Endometrium (tissue), 2 donors: ENCODE measurements at regions not wholly inside any gene's neighbourhood (a gene's known extent, or its start where the extent isn't known, plus 50 kb on each side); places are given as distances from the start of the nearest gene placed in this dataset.

Experiments used
- FAIRE-seq: peaks from 2 replicates; lab custom pipeline; 2012; peaks lifted over from hg19 to GRCh38; lab: Jason Lieb, UNC
- donor health status: control.
- donor health status: control.

DNA sequence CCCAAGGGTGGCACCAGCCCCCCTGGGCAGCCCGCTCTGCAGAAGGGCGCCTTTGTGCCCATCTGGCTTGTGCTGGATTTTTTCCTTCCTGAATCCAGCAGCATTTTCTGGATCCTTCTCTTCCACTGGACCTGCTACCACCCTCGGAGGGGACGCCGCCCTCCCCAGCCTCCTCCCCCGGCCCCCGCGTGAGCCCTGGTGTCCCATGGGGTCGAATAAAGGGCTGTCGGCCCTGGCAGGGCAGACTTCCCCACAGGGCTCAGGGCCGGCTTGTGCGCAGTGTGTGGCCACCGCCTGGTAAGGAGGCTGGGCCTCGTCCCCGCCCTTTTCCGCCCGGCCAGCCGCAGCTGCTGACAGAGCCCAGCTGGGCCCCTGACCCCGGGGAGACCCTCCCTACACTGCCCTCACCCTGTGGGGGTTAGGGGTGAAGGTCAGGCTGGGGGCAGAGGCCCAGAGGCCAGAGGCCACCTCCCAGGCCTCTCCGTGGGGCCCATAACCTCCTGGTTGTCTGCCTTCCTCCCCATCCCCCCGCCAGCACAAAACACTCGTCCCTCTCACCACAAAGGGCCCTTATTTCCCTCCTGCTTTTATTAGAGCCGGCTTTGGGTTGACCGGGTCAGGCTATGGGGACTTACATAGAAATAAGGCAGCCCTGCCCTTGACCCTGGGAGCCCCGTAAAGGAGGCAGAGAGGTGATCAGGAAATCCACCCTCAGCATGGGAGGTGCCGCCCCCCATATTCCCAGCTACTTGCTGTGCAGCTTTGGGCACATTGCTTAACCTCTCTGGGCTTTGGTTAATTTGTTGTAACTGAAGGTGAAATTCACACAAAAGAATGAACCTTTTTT lies 179.3 kb upstream of the CIBAR2 start:
- FAIRE-seq, result no peak

DNA sequence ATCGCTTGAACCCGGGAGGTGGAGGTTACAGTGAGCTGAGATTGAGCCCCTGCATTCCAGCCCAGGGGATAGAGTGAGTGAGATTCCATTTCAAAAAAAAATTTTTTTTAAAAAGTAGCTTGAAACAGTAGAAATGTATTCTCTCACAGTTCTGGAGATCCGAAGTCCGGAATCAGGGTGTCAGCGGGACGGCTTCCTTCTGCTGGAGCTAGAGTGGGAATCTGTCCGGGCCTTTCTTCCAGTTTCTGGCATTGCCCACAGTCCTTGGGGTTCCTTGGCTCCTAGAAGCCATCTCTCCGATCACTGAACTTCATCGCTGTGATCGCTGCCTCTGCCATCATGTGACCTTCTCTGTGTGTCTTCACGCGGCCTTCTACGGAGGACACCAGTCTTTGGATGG lies 181.2 kb upstream of the CIBAR2 start:
- no peak for FAIRE-seq

DNA sequence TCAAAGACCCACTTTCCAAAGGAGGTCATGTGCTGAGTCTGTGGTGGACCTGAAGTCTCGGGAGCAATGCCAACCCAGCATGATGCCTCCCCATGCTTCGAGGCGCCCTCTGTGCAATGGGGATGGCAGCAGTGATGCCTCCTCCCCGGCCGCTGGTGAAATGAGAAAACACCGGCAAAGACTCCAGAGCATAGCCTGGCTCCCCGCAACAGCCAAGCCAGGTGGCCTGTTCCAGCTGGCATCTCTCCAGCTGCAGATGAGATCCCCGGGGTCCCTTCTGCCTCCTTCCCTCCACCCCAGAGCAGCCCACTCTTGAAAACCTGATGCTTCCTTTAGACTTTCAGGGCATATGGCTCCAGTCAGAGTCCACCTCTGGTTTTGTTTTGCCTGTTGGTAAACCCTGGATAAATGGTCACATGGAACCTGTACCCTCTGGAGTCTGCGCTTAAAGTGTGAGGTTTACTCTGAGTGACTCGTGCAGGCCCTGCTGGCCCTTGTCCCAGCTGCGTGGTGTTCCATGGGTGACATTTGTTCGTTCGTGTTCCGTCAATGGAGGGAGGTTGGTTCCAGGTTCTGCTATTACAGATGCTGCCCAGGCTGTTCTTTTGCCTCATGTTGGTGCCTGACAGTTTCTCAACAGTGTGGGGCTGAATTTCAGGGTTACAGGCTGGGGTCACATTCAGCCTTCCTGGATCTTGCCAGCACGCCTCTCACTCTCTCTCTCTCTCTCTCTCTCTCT lies 181.8 kb upstream of the CIBAR2 start:
- no peak for FAIRE-seq

DNA sequence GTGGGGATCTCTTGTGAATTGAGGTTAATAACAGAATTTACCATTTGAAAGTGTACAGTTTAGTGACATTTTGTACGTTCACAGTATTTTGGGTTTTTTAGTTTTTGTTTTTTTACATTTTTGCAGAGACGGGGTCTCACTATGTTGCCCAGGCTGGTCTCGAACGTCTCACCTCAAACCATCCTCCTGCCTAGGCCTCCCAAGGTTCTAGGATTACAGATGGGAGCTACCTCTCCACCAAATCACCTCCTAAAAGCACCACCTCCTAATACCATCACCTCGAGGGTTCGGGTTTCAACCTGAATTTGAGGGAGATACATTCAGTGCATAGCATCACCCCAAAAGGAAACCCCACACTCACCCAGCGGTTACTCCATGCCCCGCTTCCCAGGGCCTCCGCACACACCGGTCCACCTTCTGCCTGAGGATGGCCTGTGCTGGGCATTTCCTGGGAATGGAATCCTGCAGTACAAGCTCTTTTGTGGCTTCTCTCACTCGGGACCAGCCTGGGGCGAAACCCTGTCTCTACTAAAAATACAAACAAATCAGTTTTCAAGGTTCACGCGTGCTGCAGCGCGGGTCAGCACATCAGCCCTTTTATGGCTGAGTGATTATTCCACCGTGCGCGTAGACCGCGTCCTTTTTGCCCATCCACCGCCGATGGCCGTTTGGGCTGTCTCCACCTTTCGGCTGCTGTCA lies 182.7 kb upstream of the CIBAR2 start:
- no peak for FAIRE-seq

DNA sequence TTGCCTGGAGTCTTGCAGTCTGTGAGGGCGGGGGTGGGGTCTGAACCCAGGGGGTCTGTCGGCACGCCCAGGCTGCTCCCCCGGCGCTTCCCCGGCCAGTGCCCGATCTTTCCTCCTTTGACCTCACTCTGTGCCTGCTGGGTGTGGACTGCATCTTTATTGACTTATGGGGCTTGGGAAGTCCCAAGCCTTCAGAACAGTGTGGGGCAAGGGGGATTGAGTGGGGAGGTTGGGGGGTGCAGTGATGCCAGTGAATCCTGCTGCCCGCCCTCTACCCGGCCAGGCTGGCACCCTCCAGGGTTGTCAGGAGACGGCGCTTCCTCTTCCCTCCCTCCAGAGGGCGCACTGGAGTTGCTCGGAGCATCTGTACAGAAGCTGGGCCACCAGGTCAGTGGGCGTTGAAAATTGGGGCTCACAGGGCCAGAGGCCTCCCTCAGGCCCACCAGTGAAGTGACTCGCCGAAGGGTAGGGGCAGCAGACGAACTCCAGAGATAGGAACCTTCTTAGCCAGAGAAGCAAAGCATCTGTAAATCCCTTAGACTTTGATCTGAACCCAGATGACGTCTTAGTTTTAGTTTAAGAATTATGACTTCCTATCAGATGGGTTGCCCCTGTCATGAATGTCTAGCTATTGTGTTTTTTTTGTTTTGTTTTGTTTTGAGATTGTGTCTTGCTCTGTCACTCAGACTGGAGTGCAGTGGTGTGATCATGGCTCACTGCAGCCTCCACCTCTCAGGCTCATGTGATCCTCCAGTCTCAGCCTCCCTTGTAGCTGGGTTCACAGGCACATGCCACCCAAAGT lies 184.8 kb upstream of the CIBAR2 start:
- no peak for FAIRE-seq

DNA sequence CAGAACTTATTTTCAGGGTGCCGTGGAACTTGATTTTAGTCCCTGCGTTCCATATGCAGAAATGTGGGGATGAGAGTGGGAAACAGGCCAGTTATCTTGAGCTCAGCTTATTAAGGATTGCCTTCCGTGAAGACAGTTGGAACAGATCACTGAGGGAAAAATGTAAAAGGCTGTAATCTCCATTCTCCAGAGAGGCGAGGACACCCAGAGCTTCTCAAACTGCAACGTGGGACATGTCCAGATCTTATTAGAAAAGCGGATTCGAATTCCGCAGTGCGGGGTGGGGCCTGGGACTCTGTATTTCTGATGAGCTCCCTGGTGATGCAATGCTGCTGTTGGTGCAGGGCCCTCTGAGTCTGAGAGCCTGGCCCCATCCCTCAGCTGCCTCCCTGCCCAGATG lies 185.6 kb upstream of the CIBAR2 start:
- FAIRE-seq, result no peak

DNA sequence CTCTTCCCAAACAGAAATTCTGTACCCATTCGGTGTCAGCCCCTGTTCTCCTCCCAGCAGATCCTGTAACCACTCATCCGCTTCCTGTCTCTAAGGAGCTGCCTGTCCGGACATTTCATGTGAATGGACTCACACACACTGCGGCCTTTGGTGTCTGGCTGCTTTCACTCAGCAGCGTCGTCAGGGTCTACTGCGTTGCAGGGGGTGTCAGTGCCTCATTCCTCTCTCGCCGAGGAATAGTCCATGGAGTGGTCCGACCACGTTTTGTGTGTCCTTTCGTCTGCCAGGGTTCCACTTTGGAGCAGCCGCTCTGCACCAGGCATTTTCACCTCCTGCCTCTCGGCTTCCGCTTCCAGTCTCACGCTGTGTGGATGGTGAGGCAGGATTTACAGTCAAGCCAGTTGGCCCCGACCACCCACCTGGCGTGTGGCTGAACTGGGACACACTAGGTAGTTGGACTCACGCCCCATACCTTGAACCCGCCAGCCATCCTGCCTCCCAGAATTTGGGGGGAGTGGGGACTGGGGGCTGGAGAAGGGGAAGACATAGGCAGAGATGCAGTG lies 188.2 kb upstream of the CIBAR2 start:
- no peak for FAIRE-seq

DNA sequence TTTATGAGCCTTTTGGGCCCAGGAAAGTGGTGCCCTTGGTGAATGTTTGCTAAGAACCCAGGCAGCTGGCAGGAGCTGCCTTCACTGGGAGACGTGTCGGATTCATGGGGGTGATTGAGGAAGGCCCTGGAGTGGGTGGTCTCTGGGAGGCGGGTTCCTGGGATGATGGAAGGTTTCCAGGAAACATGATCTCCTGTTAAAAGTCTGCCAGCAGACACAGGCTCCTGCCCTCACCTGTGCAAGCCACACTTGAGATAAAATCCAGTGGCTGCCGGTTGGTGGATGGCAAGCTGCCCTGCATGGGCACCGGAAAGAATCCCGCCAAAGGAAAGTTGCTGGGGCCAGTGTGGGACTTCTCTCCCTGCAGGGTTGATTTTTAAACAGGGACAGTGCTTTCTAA lies 189.0 kb upstream of the CIBAR2 start:
- no peak for FAIRE-seq

DNA sequence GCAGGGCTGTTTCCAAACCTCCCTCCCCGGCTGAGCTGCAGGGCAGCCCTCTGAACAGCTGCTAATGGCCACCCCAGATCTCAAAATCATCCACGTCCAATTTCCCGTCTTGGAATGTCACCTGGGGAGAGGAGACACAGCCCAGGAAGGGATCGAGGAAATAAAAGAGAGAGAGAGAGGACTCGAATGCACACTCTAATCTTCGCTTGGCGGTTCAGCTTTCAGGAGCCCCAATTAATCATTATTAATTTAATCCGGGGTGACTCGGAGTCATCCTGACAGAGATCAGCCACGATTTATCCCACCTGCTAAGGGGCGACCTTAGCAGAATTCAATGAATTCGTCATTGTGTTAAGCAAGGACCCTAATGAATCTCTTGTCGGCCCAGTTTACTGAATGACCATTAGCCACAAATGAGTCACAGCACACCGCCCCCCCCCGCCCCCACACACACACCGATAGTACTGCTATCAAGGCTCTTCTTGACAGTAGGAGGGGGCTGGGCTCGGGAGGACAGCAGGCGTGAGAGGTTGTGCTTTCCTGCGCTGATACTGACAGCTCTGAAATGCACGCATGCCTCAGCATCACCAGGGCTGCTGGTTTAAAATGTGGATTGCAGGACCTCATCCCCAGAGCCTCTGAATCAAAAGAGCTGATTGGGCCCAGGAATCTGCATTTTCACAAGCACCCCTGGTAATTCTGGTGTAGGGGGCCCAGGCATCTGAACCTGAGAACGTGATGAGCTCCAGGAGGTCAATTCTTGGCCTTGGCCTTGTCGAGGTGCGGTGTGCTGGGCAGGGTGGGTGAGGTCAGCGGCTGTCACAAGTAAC lies 190.0 kb upstream of the CIBAR2 start:
- FAIRE-seq, result no peak

DNA sequence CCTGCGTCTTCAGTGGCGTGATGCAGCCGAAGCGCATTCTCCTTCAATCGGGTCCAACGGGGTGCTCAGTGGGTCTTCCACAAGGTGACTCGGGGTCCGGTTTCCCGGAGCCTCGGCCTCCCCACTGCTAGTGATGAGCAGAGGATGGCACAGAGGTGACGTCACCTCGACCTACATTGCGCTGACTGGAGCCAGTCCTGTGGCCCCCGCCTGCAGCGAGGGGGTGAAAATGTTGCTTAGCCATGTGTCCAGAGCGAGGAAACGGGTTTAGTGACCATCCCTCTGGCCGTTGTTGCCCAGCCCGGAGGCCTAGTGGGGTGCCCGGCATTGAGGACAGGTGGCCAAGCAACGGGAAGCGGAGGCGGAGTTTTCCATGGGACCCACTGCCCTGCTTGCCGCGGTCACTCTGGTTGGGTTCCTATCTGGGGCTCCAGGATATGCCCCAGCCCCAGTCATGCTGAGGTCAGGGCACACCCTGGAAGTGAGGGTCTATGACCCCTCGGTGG lies 190.6 kb upstream of the CIBAR2 start:
- no peak for FAIRE-seq

DNA sequence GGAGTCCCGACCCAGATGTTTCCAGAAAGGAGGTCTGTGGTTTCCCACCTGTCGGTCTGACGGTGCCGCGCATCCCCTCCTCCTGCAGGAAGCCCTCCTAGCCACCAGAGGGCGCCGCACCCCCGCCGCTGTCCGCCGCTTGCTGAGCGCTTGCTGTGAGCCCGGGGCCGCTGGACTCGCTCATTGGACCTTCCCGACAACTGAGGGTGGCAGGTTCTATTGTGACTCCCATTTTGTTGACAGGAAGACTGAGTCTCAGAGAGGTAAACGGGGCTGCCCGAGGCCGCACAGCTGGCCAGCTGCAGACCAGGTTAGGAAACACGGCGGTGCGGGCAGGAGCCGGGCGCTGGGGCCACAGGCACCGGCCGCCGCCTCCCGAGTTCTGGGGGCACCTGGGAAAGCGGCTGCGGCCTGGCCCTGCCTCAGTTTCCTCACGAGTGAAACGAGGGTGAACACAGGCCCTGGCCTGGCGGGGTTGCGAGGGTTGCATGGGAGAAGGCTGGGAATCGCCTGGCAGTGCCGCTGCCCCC lies 191.1 kb upstream of the CIBAR2 start:
- no peak for FAIRE-seq

DNA sequence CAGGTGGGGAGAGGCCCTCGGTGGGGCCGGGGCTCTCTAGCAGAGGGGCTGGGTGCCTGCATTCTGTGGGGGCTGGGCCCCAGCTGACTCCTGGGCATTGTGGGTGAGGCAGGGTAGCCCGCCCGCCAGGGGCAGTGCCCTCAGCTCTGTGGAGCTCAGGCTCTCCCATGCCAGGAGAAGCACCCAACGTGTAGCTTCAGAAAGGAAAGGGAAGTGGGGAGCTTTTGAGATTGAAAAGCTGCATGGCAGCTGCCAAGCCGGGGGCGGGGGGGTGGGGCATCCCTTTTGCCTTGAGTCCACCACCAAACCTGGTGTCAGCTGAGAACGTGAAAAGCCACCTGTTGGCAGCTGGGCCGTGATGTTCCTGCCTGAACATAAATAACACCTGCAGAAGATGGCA lies 192.1 kb upstream of the CIBAR2 start:
- FAIRE-seq, result no peak

DNA sequence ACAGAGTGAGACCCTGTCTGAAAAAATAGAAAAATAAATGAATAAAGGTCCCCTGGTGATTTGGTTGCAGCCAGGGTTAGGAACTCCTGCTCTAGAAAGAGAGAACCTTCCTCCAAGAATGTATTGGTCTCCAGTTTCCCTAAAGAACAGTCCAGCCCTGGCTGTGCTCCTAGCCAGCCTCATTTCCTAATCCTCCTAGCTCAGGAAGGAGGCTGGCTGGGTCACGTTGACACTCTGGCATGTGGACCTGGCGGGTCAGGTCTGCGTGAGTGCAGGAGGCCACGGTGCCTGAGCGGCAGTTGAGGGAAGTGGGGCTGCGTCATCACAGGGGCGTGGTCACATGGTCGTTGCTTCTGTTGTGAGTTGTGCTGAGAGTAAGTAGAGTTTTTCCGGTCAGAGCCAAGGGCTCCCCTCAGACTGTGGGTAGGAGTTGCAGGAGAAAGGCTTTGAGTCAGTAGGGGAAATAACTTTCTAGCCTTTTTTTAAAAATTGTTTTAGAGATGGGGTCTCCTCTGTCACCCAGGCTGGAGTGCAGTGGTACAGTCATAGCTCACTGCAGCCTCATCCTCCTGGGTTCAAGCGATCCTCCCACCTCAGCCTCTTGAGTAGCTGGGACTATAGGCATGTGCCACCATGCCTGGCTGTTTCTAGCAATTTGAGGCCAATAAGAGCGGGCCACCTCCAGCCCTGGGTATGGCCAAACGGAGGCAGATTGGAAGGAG lies 194.0 kb upstream of the CIBAR2 start:
- FAIRE-seq, result peak; percentile 45

DNA sequence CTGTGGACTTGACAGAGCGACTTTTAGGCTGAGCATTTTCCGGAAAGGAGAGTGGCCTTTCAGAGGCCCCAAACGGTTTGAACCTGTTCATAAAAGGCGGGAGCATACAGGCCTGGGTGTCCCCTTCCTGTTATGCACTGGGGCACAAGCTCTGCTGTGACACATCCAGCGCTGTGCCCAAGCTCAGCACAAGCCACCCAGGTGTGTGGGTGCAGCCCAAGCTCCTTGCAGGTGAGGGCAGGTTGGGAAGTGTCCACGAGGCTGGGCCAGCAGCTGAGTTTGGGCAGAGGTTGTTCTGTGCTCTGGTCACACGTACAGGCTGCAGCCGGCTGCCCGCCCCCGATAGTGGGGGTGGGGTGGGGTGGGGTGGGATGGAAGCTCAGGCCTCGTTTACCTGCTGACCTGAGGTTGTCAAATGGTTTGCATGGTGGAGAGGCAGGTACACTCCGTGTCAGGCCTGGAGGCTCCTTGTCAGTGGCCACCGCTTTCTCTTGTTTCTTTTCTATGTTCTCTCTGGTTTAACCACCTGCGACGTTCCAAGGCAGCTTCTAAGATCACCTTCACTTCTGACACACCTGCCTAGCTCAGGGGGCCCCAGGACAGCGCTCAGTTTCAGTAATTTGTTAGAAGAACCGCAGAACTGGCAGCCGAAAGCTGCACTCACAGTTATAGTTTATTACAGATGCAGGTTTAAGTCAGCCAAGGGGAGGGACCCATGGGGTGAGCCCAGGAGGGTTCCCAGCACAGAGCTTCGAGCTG lies 194.7 kb upstream of the CIBAR2 start:
- no peak for FAIRE-seq

DNA sequence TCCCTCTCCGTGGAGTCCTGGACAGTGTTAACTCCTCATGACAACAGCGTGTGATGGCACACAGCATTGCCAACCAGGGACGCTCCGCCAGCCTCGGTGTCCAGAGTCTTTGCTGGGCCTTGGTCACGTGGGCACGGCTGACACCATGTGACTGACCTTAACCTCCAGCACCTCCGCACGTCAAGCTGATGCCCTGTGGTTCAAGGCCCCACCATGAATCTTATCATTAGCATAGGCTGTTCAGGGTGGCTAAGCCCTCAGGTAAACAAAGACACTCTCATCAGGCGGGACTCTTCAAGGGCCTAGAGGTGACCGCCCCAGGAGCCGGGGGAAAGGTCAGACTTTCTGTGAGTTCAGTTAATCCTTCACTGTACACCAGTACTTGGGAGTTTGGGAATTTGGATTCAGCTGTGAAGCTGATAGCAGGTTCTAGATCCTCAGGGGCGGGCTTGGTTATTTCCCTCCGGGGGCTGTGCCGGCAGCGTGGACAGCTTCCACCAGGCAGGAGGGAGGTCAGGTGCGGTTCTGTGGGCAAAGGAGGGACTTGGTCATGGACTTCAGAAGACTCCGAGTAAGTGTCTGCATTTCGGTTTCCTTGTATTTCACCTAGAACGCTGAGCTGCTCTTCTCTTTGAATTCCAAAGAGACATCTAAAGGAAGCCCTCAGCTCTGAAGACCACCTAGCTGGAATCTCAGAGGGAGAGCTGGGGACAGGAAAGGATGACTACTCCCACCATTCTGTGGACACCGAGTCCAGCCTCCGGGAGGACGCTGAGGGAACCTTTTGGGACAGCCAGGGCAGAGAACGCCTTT lies 195.5 kb upstream of the CIBAR2 start:
- FAIRE-seq, result no peak

DNA sequence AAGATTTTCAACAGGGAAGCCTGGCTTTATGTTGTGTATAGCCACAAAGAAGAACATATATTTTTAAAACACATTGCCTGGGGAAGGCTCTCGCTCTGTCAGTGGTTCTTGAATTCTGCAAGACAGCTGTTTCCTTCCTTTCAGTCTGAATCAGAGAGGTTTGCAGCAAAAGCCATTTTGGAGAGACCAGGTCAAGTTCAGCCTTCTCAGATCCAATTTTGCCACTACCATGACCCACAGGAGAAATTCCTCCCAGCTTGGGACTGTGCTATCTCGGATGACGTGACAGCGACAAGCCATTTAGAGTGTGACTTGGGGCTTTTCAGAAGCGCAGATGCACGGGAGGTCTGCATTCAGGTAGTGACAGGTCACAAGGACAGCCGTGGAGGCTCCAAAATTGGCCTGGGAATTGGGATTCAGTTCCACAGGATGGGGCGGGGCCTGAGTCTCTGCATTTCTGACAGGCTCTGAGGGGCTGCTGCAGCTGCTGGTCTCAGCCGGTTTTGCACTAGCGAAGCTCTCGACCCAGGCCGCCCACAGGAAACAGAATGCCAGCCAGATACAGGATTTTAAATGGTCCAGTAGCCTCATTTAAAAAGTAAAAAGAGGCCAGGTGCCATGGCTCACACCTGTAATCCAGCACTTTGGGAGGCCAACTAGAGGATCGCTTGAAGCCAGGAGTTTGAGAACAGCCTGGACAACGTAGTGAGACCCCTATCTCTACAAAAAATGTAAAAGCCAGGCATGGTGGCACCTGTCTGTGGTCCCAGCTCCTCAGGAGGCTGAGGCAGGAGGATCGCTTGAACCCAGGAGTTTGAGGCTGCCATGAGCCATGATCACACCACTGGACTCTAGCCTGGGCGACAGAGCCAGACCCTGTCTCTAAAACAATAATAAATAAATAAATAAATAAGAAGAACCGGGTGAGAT lies 196.6 kb upstream of the CIBAR2 start:
- no peak for FAIRE-seq
